Dendritic cell treated with granulocyte-macrophage colony-stimulating factor and Interleukin-4, amounts not matched to agents 40 ng/mL and 50 ng/mL, for 4 days (primary cell): ENCODE measurements at regions not wholly inside any gene's neighbourhood (a gene's known extent, or its start where the extent isn't known, plus 50 kb on each side); places are given as distances from the start of the nearest gene placed in this dataset.

Source experiments
- H3K27ac Mint-ChIP-seq: one replicate; pipeline ENCODE4 v1.8.0; 2022; ENCODE audit warnings: mild to moderate bottlenecking, mixed read lengths
- H3K27me3 Mint-ChIP-seq: one replicate; pipeline ENCODE4 v1.8.0; 2022; ENCODE audit warnings: mild to moderate bottlenecking, mixed read lengths
- H3K36me3 Mint-ChIP-seq: one replicate; pipeline ENCODE4 v1.8.0; 2022; ENCODE audit warnings: low read depth, mixed read lengths
- H3K4me1 Mint-ChIP-seq: one replicate; pipeline ENCODE4 v1.8.0; 2022; ENCODE audit warnings: low read depth, mixed read lengths
- H3K4me3 Mint-ChIP-seq: one replicate; pipeline ENCODE4 v1.8.0; 2022; ENCODE audit warnings: mild to moderate bottlenecking, moderate library complexity, mixed read lengths
- H3K9me3 Mint-ChIP-seq: one replicate; pipeline ENCODE4 v1.8.0; 2022; ENCODE audit warnings: mixed read lengths
- intact Hi-C: fragments of 100-400 bp; cut with micrococcal nuclease; formaldehyde crosslinking; loops from one replicate; pipeline ENCODE4 v1.15.0; 2022

GRCh38 chr21:15249285-15249993 lies 184.6 kb upstream of the NRIP1 start:
- H3K4me3 Mint-ChIP-seq, result no peak overlapping the region
- intact Hi-C loops, result no loop called here
- H3K27ac Mint-ChIP-seq, result no peak overlapping the region
- no peaks in the 10 kb centered on the region for H3K9me3 Mint-ChIP-seq
- H3K36me3 Mint-ChIP-seq, result no peaks in the 10 kb centered on the region
- peaks cover 6% of the 10 kb centered on the region for H3K27me3 Mint-ChIP-seq
- peaks cover 11% of the 10 kb centered on the region for H3K4me1 Mint-ChIP-seq

- Mint-ChIP-seq H3K4me1 (peaks cover 11% of the 10 kb centered on the region), H3K27me3 (peaks cover 6% of the 10 kb centered on the region), H3K27ac (no peak overlapping the region), H3K4me3 (no peak overlapping the region), H3K36me3 (no peaks in the 10 kb centered on the region), H3K9me3 (no peaks in the 10 kb centered on the region)
- intact Hi-C loops, result no loop called here
Measured at GRCh38 chr21:15250384-15250783, 185.6 kb upstream of the NRIP1 start.

DNA sequence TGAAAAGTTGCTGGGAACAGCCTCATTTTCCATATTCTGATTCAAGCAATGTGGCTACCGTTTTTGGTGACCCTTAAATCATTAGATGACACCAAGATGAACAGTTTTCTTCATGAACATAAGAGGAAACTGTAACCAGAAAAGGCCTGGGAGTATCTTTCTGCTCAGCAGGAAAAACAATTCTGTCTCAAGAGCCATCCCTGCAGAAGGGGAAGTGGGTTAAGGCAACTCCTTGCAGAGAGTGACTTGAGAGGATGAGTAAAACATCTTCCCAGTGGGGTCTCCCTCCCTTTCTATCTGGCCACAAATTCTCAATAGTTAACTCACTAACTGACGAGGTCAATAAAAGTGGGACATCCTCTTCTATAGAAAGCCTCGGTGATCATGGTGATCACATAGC lies 187.6 kb upstream of the NRIP1 start:
- Mint-ChIP-seq H3K27ac (no peak overlapping the region), H3K4me3 (no peak overlapping the region), H3K27me3 (peaks cover 6% of the 10 kb centered on the region), H3K36me3 (no peaks in the 10 kb centered on the region), H3K9me3 (no peaks in the 10 kb centered on the region), H3K4me1 (peaks cover 11% of the 10 kb centered on the region)
- intact Hi-C loops, result no loop called here

- H3K36me3 Mint-ChIP-seq, result no peaks in the 10 kb centered on the region
- no peak overlapping the region for H3K4me3 Mint-ChIP-seq
- intact Hi-C loops, result no loop called here
- peaks cover 6% of the 10 kb centered on the region for H3K27me3 Mint-ChIP-seq
- no peaks in the 10 kb centered on the region for H3K9me3 Mint-ChIP-seq
- peaks cover 11% of the 10 kb centered on the region for H3K4me1 Mint-ChIP-seq
- H3K27ac Mint-ChIP-seq, result no peak overlapping the region
Measured at GRCh38 chr21:15254111-15254510, 189.3 kb upstream of the NRIP1 start.

DNA sequence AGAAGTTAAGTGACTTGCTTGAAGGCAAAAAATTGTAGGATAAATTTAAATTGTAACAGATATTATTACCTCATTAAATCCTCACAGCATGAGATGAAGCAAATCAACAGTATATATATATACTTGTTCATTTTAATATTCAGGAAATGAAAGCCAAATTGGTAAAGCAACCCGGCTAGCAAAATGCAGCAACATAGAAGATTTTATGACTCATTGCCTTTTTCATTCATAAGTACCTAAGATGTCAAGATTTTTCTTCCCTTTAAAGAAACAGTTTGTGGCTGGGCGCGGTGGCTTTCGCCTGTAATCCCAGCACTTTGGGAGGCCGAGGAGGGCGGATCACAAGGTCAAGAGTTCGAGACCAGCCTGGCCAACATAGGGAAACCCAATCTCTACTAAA lies 190.5 kb upstream of the NRIP1 start:
- intact Hi-C loops, result no loop called here
- H3K4me1 Mint-ChIP-seq, result peaks cover 11% of the 10 kb centered on the region
- no peak overlapping the region for H3K4me3 Mint-ChIP-seq
- no peaks in the 10 kb centered on the region for H3K36me3 Mint-ChIP-seq
- H3K9me3 Mint-ChIP-seq, result no peaks in the 10 kb centered on the region
- H3K27ac Mint-ChIP-seq, result no peak overlapping the region
- H3K27me3 Mint-ChIP-seq, result peaks cover 6% of the 10 kb centered on the region

DNA sequence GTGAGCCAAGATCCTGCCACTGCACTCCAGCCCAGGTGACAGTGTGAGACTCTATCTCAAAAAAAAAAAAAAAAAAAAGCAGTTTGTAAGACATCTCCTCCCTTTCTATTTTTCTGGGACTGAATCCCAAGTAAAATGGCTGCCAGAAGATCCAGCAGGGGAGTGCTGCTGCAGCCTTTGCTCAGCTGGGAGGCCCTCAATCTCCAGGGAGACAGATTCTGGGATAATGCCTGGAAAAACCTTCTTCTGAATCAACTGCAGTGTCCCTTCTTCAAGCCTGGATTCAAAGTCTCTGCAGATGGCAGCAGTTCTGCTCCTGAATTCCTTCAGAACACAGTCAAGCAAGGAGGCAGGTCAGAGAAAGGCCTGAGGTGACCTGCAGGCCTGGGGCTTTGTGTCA lies 191.0 kb upstream of the NRIP1 start:
- peaks cover 11% of the 10 kb centered on the region for H3K4me1 Mint-ChIP-seq
- intact Hi-C loops, result no loop called here
- H3K27me3 Mint-ChIP-seq, result peaks cover 6% of the 10 kb centered on the region
- H3K27ac Mint-ChIP-seq, result no peak overlapping the region
- H3K36me3 Mint-ChIP-seq, result no peaks in the 10 kb centered on the region
- H3K9me3 Mint-ChIP-seq, result no peaks in the 10 kb centered on the region
- no peak overlapping the region for H3K4me3 Mint-ChIP-seq

- no peak overlapping the region for H3K4me3 Mint-ChIP-seq
- H3K4me1 Mint-ChIP-seq, result peaks cover 9% of the 10 kb centered on the region
Measured at GRCh38 chr21:15256996-15257395, 192.2 kb upstream of the NRIP1 start.

DNA sequence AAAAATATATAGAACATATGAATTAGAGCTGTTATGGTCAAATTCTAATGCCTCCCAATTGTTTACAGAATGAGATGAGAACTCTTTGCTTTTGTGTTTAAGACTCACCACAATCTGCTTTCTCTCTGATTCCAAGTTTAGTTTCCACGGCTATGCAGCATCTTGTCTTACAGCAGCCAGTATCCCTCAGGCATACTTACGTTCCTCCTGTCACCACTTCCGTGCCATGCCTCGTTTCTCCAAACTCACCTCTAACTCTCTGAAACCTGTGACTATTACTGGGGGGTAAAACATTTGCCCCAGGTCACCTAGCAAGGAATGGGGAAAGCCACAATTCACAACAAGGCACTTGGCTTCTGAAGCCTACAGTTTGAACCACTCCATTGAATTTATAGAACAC lies 192.8 kb upstream of the NRIP1 start:
- intact Hi-C loops, result no loop called here
- Mint-ChIP-seq H3K4me3 (no peak overlapping the region), H3K36me3 (no peaks in the 10 kb centered on the region), H3K27me3 (peaks cover 6% of the 10 kb centered on the region), H3K9me3 (no peaks in the 10 kb centered on the region), H3K4me1 (peaks cover 4% of the 10 kb centered on the region), H3K27ac (no peak overlapping the region)

More at GRCh38 chr21:15256996-15257395, 192.2 kb upstream of the NRIP1 start:
- Mint-ChIP-seq H3K27me3 (peaks cover 6% of the 10 kb centered on the region), H3K36me3 (no peaks in the 10 kb centered on the region), H3K9me3 (no peaks in the 10 kb centered on the region), H3K27ac (no peak overlapping the region)
- intact Hi-C loops, result no loop called here

- Mint-ChIP-seq H3K4me3 (no peak overlapping the region), H3K27me3 (no peaks in the 10 kb centered on the region)
- intact Hi-C loops, result no loop called here
Measured at GRCh38 chr21:15259824-15260223, 195.0 kb upstream of the NRIP1 start.

DNA sequence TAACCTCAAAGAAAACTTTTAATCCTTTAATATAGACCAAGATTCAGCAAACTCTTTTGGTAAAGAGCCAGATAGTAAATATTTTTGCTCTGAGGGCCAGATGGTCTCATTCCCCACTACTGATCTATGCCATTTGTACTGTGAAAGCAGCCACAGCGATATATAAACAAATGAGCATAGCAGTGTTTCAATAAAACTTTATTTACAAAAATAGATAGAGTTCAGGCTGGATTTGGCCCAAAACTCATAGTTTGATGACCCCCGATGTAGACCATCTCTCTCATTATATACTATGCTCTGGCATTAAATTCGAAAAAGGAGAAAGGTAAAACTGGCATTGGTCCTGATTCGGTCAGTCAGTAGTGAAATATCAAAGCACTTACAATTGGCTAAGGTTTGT lies 195.8 kb upstream of the NRIP1 start:
- intact Hi-C loops, result no loop called here
- H3K27me3 Mint-ChIP-seq, result no peaks in the 10 kb centered on the region
- H3K9me3 Mint-ChIP-seq, result no peaks in the 10 kb centered on the region
- H3K4me1 Mint-ChIP-seq, result no peaks in the 10 kb centered on the region
- no peak overlapping the region for H3K4me3 Mint-ChIP-seq
- no peak overlapping the region for H3K27ac Mint-ChIP-seq
- H3K36me3 Mint-ChIP-seq, result no peaks in the 10 kb centered on the region

More at GRCh38 chr21:15259824-15260223, 195.0 kb upstream of the NRIP1 start:
- Mint-ChIP-seq H3K4me1 (no peaks in the 10 kb centered on the region), H3K27ac (no peak overlapping the region), H3K36me3 (no peaks in the 10 kb centered on the region), H3K9me3 (no peaks in the 10 kb centered on the region)

DNA sequence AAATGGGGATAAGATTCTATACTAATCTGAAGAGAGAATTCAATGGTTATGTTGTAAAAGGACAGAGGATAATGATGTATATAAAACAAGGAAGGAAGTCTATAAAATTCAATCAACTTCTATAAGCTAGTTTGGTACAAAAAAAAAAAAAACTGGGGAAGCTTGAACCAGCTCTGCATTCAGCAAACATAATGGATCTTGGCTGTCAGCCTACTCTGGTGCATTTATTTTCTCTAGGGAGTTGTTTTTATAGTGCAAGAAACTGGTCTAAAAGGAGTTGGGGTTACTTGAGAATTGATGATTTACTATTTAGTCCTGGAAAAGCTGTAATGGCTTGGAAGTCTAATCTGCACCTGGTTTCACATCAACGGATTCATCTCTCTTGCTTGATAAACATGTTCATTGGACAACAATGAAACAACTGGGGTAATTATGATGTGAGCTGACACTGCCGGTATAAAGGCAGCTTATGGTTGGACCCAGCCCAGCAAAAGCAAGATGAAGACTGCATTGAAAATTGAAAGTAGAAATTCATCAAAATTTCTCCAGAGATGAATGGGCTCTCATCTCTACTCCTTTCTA lies 199.4 kb upstream of the NRIP1 start:
- intact Hi-C loops, result no loop called here
- no peaks in the 10 kb centered on the region for H3K27me3 Mint-ChIP-seq
- no peaks in the 10 kb centered on the region for H3K4me1 Mint-ChIP-seq

GRCh38 chr21:15272171-15272570 lies 207.4 kb upstream of the NRIP1 start:
- intact Hi-C loops, result no loop called here
- no peak overlapping the region for H3K4me3 Mint-ChIP-seq
- H3K9me3 Mint-ChIP-seq, result no peaks in the 10 kb centered on the region
- H3K27me3 Mint-ChIP-seq, result no peaks in the 10 kb centered on the region
- no peak overlapping the region for H3K27ac Mint-ChIP-seq
- H3K4me1 Mint-ChIP-seq, result no peaks in the 10 kb centered on the region
- H3K36me3 Mint-ChIP-seq, result no peaks in the 10 kb centered on the region

More for the DNA sequence above, 199.4 kb upstream of the NRIP1 start:
- no peaks in the 10 kb centered on the region for H3K36me3 Mint-ChIP-seq
- no peak overlapping the region for H3K27ac Mint-ChIP-seq
- H3K4me3 Mint-ChIP-seq, result no peak overlapping the region
- H3K9me3 Mint-ChIP-seq, result no peaks in the 10 kb centered on the region

GRCh38 chr21:15272591-15272990 lies 207.8 kb upstream of the NRIP1 start:
- intact Hi-C loops, result no loop called here
- Mint-ChIP-seq H3K4me3 (no peak overlapping the region), H3K36me3 (no peaks in the 10 kb centered on the region), H3K27me3 (no peaks in the 10 kb centered on the region), H3K27ac (no peak overlapping the region), H3K9me3 (no peaks in the 10 kb centered on the region), H3K4me1 (no peaks in the 10 kb centered on the region)

- H3K27me3 Mint-ChIP-seq, result no peaks in the 10 kb centered on the region
- intact Hi-C loops, result no loop called here
- no peaks in the 10 kb centered on the region for H3K9me3 Mint-ChIP-seq
- no peaks in the 10 kb centered on the region for H3K4me1 Mint-ChIP-seq
- no peak overlapping the region for H3K27ac Mint-ChIP-seq
- no peaks in the 10 kb centered on the region for H3K36me3 Mint-ChIP-seq
- no peak overlapping the region for H3K4me3 Mint-ChIP-seq
Measured at GRCh38 chr21:15273244-15273643, 208.4 kb upstream of the NRIP1 start.
